ENCODE measurements at regions not wholly inside any gene's neighbourhood (a gene's known extent, or its start where the extent isn't known, plus 50 kb on each side); places are given as distances from the start of the nearest gene placed in this dataset.

- no peak overlapping the region for H3K4me3 ChIP-seq (ENCODE audit: low read depth, low read length)
- no peaks in the 10 kb centered on the region for H3K9me3 ChIP-seq (ENCODE audit: control insufficient read depth, insufficient read depth, low read depth, low read length)
- CTCF ChIA-PET, result no interaction called here
- TF ChIP-seq RBAK (tag by site-specific recombination; IDR thresholded peaks at IDR 0.05) (no peak), ZNF266 (tag by site-specific recombination; IDR thresholded peaks at IDR 0.05; ENCODE audit: low read depth) (no peak)
- no peaks in the 10 kb centered on the region for H3K4me1 ChIP-seq (ENCODE audit: control insufficient read depth, insufficient read depth, low read length)
- POLR2A ChIA-PET, result no interaction called here
- H3K36me3 ChIP-seq (ENCODE audit: control insufficient read depth in 2 of 2, insufficient read depth in 1 of 2, low read length in 2 of 2), result no peaks in the 10 kb centered on the region
- H3K27ac ChIP-seq (ENCODE audit: extremely low read depth, low read depth, low read length), result no peak overlapping the region
Observed at GRCh38 chr5:83831834-83832233, 111.2 kb upstream of the HAPLN1 start.

GRCh38 chr5:83827111-83827557 is 106.5 kb upstream of the HAPLN1 start:
- CTCF ChIA-PET, result no interaction called here
- no peaks in the 10 kb centered on the region for H3K4me1 ChIP-seq (ENCODE audit: control insufficient read depth, insufficient read depth, low read length)
- no peaks in the 10 kb centered on the region for H3K36me3 ChIP-seq (ENCODE audit: control insufficient read depth in 2 of 2, insufficient read depth in 1 of 2, low read length in 2 of 2)
- TF ChIP-seq ZNF211 (tag by site-specific recombination; IDR thresholded peaks at IDR 0.05; ENCODE audit: low read depth), result no peak
- no peak for TF ChIP-seq GLI4 (tag by site-specific recombination; IDR thresholded peaks at IDR 0.05)
- no peak for TF ChIP-seq ZBTB1 (tag by site-specific recombination; IDR thresholded peaks at IDR 0.05)
- TF ChIP-seq TCF7L2 (IDR thresholded peaks at IDR 0.05; ENCODE audit: borderline replicate concordance, low read depth, low read length), result no peak
- no peak for TF ChIP-seq ZBTB20 (tag by site-specific recombination; IDR thresholded peaks at IDR 0.05)
- no peak for TF ChIP-seq SCRT2 (tag by site-specific recombination; IDR thresholded peaks at IDR 0.05)
- TF ChIP-seq ZNF626 (tag by site-specific recombination; IDR thresholded peaks at IDR 0.05), result no peak
- TF ChIP-seq SP2 (tag by site-specific recombination; IDR thresholded peaks at IDR 0.05), result no peak
- TF ChIP-seq ZFP41 (tag by site-specific recombination; IDR thresholded peaks at IDR 0.05; ENCODE audit: borderline replicate concordance), result no peak
- no peak for TF ChIP-seq GLI2 (tag by site-specific recombination; IDR thresholded peaks at IDR 0.05; ENCODE audit: borderline replicate concordance, low read depth)
- TF ChIP-seq KLF8 (tag by site-specific recombination; IDR thresholded peaks at IDR 0.05), result no peak
- no peak for TF ChIP-seq ZNF23 (tag by site-specific recombination; IDR thresholded peaks at IDR 0.05; ENCODE audit: borderline replicate concordance)
- TF ChIP-seq ZNF423 (tag by site-specific recombination; IDR thresholded peaks at IDR 0.05), result no peak
- no peak for TF ChIP-seq ZNF658 (tag by site-specific recombination; IDR thresholded peaks at IDR 0.05)
- TF ChIP-seq ZNF707 (tag by site-specific recombination; IDR thresholded peaks at IDR 0.05), result no peak
- TF ChIP-seq REPIN1 (tag by site-specific recombination; IDR thresholded peaks at IDR 0.05; ENCODE audit: low read depth), result no peak
- no peak for TF ChIP-seq ZNF645 (tag by site-specific recombination; IDR thresholded peaks at IDR 0.05)
- H3K9me3 ChIP-seq (ENCODE audit: control insufficient read depth, insufficient read depth, low read depth, low read length), result no peaks in the 10 kb centered on the region
- no peak overlapping the region for H3K27ac ChIP-seq (ENCODE audit: extremely low read depth, low read depth, low read length)
- POLR2A ChIA-PET, result no interaction called here
- H3K4me3 ChIP-seq (ENCODE audit: low read depth, low read length), result no peak overlapping the region

- Histone ChIP-seq H3K36me3 (ENCODE audit: control insufficient read depth in 2 of 2, insufficient read depth in 1 of 2, low read length in 2 of 2) (no peaks in the 10 kb centered on the region), H3K27ac (ENCODE audit: extremely low read depth, low read depth, low read length) (no peak overlapping the region), H3K4me1 (ENCODE audit: control insufficient read depth, insufficient read depth, low read length) (no peaks in the 10 kb centered on the region), H3K4me3 (ENCODE audit: low read depth, low read length) (no peak overlapping the region), H3K9me3 (ENCODE audit: control insufficient read depth, insufficient read depth, low read depth, low read length) (no peaks in the 10 kb centered on the region)
- TF ChIP-seq ZNF76 (tag by site-specific recombination; IDR thresholded peaks at IDR 0.05; ENCODE audit: borderline replicate concordance, low read depth), result no peak
- TF ChIP-seq TRIM28 (IDR thresholded peaks at IDR 0.05; ENCODE audit: borderline replicate concordance, low read length), result no peak
- no peak for TF ChIP-seq ZNF146 (tag by site-specific recombination; IDR thresholded peaks at IDR 0.05)
- no peak for TF ChIP-seq ZNF843 (tag by site-specific recombination; IDR thresholded peaks at IDR 0.05)
- TF ChIP-seq ZNF350 (tag by site-specific recombination; IDR thresholded peaks at IDR 0.05), result no peak
- no peak for TF ChIP-seq ZBTB48 (tag by site-specific recombination; IDR thresholded peaks at IDR 0.05)
- TF ChIP-seq TCF7L2 (IDR thresholded peaks at IDR 0.05; ENCODE audit: borderline replicate concordance, low read depth, low read length), result no peak
- TF ChIP-seq SALL2 (tag by site-specific recombination; IDR thresholded peaks at IDR 0.05; ENCODE audit: borderline replicate concordance), result no peak
- POLR2A ChIA-PET, result no interaction called here
- CTCF ChIA-PET, result no interaction called here
Observed at GRCh38 chr5:83817591-83817990, 96.9 kb upstream of the HAPLN1 start.
